Astrocyte of the cerebellum (primary cell): ENCODE measurements at regions not wholly inside any gene's neighbourhood (a gene's known extent, or its start where the extent isn't known, plus 50 kb on each side); places are given as distances from the start of the nearest gene placed in this dataset.

Experiments used
- DNase-seq: peaks from one replicate; pipeline ENCODE4 v3.0.0-alpha.2; 2011; ENCODE audit warnings: low read depth
- H3K4me3 ChIP-seq: 2 replicates; pipeline ENCODE4 v1.5.1; 2011; ENCODE audit warnings: mild to moderate bottlenecking, low read depth, low read length, moderate library complexity
- in situ Hi-C: cut with HindIII; loops from 2 replicates; pipeline ENCODE4 v1.10.0; 2017; ENCODE audit warnings: low sequenced_read_pairs
- TF ChIP-seq, protein P1 (sequence below): IDR thresholded peaks from 2 replicates; pipeline ENCODE4 v1.5.1; 2012; ENCODE audit warnings: low read length, low read depth, moderate library complexity, mild to moderate bottlenecking; ENCODE audit errors: missing control alignments

DNA sequence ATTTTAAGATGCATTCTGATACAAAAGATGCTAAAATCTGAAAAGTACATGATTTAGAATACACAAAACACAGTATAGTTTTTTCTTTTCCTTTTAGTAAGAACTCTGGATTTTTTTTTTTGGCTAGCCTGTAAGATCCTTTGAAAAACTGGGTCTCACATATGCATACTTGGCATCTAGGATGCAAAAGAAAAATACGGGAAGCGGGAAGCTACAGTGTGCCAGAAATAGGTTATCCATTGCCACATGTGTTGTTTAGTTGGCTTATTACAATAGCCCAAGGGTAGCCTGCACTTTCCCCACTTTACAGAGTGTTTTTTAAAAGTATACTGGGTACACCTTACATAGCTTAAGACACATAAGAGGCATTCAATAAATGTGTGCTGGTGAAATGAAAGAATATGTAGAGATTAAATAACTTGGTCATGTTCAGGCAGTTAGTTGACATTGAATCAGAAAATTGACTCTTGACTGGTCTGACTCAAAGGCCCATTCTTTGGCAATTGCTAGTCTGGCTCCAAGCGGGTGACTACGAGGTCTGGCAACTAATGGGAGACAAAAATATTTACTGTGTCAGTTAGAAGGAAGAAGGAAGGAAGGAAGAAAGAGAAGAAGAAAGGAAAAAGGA is 286.8 kb upstream of the TRIB2 start:
- TF ChIP-seq, protein P1, sequence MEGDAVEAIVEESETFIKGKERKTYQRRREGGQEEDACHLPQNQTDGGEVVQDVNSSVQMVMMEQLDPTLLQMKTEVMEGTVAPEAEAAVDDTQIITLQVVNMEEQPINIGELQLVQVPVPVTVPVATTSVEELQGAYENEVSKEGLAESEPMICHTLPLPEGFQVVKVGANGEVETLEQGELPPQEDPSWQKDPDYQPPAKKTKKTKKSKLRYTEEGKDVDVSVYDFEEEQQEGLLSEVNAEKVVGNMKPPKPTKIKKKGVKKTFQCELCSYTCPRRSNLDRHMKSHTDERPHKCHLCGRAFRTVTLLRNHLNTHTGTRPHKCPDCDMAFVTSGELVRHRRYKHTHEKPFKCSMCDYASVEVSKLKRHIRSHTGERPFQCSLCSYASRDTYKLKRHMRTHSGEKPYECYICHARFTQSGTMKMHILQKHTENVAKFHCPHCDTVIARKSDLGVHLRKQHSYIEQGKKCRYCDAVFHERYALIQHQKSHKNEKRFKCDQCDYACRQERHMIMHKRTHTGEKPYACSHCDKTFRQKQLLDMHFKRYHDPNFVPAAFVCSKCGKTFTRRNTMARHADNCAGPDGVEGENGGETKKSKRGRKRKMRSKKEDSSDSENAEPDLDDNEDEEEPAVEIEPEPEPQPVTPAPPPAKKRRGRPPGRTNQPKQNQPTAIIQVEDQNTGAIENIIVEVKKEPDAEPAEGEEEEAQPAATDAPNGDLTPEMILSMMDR = no peak
- H3K4me3 ChIP-seq = no peak overlapping the region
- in situ Hi-C loops = no loop called here
- no peak for DNase-seq

DNA sequence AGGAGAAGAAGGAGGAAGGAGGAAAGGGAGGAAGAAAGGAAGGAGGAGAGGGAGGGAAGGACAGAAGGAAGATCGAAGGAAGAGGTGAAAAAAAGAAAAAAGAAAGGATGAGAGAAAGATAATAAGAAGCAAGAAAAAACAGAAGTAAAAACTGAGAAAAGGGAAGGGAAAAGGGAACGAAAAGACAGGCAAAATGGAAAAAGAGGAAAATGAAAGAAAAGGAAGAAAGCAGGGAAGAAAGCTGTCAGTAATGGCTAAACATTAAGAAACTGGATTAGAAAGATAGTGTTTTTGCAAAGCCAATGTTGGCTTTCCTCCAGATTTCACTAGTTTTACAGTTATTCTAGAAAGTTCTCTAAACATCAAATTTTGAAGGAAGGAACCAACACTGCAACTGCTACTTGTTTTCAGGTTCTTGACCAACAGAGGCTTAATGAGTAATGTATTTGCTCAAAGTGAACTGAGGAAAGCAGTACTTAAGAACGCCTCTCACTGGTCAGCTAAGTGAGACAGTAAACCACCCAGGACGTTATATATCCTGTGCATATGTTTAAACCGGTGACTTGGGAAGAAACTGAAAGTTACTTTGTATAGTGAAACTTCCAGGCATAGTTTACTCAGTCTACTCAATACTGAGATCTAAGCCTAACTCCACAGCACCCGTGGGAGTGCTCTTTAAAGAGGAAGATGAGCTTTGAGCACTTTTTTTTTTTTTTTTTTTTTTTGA is 286.2 kb upstream of the TRIB2 start:
- no peak for DNase-seq
- no peak overlapping the region for H3K4me3 ChIP-seq
- TF ChIP-seq, protein P1 = no peak
- in situ Hi-C loops = no loop called here

DNA sequence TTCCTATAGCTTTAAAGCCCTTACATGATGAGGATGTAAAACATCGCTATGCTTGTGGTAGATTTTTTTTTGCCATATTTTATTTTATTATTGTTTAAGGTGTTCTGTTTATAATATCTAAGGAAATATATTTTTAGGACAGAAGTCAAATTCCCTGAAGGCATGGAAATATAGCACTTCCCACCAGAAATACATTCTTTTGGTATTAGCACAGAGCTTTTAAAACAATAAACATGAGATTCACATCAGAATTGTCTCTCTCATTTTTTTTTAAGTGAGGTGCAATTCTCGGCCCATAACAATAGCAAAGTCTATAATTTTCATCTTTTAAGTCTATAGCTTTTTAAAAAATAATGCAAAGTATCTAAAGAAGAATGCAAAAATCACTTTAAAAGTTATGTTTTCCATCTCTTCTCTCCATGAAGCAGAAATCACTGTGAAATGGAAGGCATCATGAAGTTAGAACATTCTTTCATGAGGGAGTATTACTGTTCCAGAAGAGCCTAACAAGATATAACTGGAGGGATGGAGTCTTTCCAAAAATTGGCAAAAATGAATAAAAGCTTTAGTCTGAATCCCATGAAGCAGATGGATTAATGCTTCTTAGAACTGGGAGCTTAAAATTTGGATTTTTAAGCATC is 283.6 kb upstream of the TRIB2 start:
- H3K4me3 ChIP-seq = no peak overlapping the region
- in situ Hi-C loops = no loop called here
- TF ChIP-seq, protein P1 = no peak
- DNase-seq = no peak

DNA sequence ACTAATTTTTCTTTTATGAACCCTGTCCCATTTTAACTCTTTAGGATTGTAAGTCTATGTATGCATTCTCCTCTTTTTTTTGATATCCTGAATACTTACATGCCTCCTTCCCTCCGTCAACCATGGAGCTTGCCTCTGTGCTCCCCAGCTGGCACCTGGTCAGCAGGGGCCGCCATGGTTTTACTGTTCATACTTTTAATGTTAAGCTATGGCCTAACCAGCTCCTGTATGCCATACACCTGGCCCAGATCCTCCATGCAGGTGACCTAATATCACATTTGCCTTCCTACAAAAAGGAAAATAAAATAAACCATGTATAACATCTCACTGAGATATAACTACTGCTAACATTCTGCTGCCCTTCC is 283.1 kb upstream of the TRIB2 start:
- TF ChIP-seq, protein P1 = no peak
- in situ Hi-C loops = no loop called here
- DNase-seq = no peak
- no peak overlapping the region for H3K4me3 ChIP-seq

DNA sequence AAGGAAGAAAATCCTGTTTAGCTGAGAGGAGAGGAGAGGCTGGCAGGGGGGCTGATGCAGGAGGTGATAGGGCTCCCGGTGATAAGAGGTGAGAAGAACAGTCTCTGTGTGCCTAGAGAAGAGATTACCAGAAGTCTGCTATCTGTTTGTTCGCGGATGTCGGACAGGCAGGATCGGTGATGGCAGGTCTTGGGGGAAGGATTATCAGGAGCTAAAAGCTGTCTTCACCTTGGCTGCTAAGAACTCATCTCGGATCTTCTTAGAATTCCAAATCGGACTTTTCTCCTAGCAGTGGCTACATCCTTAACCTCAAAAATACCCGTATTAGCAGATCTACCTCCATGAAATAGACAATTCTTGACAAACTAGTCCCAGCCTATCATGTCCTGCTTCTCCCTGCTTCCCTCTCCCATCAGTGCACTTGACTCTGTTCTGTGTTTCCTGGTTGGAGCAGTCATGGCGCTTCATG is 282.1 kb upstream of the TRIB2 start:
- in situ Hi-C loops = no loop called here
- TF ChIP-seq, protein P1 = no peak
- no peak overlapping the region for H3K4me3 ChIP-seq
- no peak for DNase-seq

DNA sequence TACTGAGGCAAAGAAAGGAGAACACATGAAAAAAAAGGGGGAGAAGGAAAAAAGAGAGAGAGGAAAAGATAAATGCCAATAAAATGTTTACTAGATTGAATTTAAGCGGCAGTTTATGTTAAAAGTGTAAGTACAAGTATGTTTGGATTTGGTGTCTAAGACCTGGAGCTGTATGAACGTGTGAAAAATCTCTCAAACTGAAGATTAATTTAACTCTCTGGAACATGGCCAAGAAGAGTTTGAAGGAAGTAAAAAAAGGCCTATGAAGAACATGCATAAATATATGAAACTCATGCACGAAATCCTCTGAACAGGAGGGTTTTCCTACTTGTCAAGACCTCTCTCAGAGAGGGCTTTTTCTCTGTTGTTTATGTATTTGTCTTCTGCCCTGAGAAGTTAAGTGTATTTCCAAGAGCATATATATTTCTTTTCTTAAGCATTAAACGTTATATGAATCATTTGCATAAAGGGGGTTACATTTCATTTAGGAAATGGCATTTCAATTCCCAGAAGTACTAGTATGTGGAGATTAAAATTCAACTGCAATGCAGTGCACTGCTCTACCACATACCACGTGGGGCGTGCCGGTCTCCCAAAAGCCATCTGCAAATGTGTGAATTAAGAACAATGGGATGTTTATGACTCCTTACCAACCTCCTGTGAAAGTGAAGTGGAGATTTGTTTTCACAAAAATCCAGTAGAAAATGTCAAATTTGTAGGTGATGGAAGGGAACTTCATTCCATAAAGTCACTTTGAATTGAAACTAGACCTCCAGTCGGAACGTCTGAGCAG is 281.1 kb upstream of the TRIB2 start:
- in situ Hi-C loops = no loop called here
- DNase-seq = no peak
- TF ChIP-seq, protein P1 = no peak
- H3K4me3 ChIP-seq = no peak overlapping the region
